Astrocyte (in vitro differentiated cells and primary cell): ENCODE measurements at regions not wholly inside any gene's neighbourhood (a gene's known extent, or its start where the extent isn't known, plus 50 kb on each side); places are given as distances from the start of the nearest gene placed in this dataset.

Experiments
- EZH2 ChIP-seq: IDR thresholded peaks from 2 replicates; pipeline ENCODE4 v1.6.1; 2012; ENCODE audit warnings: mild to moderate bottlenecking, low read length, inconsistent platforms; ENCODE audit not compliant: insufficient read depth
- TF ChIP-seq, protein P1 (sequence below): IDR thresholded peaks from 2 replicates; pipeline ENCODE4 v1.5.1; 2011; ENCODE audit warnings: low read depth, mild to moderate bottlenecking, inconsistent platforms, low read length, moderate library complexity; ENCODE audit not compliant: insufficient read depth

DNA sequence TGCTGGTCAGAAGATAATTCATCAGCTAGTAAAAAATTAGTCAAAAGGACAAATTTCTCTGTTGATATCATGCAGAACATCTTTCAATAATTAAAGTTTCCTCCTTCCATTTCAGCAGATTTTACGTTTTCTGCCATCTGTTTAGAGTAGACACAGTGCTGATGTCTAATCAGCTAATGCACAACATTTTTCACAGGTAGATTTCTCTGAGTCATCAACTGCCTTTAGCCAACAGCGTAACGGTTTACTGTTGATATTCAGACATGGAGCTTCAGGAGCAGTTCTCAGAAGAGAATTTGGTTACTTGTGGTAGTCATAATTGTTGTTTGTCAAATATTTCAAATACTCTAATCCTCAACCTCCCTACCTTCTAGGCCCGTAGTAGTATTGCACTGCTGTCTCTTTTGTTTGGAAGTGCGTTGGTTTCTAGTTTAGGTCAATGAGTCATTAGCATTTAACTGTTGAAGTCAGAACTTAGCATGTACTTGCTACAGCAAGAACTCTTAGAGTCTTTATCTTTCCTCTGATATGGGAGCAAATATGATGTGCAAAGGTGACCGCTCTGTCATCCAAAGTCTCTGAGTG, 86.8 kb upstream of the TFPI start:
- TF ChIP-seq, protein P1, sequence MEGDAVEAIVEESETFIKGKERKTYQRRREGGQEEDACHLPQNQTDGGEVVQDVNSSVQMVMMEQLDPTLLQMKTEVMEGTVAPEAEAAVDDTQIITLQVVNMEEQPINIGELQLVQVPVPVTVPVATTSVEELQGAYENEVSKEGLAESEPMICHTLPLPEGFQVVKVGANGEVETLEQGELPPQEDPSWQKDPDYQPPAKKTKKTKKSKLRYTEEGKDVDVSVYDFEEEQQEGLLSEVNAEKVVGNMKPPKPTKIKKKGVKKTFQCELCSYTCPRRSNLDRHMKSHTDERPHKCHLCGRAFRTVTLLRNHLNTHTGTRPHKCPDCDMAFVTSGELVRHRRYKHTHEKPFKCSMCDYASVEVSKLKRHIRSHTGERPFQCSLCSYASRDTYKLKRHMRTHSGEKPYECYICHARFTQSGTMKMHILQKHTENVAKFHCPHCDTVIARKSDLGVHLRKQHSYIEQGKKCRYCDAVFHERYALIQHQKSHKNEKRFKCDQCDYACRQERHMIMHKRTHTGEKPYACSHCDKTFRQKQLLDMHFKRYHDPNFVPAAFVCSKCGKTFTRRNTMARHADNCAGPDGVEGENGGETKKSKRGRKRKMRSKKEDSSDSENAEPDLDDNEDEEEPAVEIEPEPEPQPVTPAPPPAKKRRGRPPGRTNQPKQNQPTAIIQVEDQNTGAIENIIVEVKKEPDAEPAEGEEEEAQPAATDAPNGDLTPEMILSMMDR = no peak
- no peak for TF ChIP-seq EZH2
